ENCODE measurements at regions not wholly inside any gene's neighbourhood (a gene's known extent, or its start where the extent isn't known, plus 50 kb on each side); places are given as distances from the start of the nearest gene placed in this dataset.

DNA sequence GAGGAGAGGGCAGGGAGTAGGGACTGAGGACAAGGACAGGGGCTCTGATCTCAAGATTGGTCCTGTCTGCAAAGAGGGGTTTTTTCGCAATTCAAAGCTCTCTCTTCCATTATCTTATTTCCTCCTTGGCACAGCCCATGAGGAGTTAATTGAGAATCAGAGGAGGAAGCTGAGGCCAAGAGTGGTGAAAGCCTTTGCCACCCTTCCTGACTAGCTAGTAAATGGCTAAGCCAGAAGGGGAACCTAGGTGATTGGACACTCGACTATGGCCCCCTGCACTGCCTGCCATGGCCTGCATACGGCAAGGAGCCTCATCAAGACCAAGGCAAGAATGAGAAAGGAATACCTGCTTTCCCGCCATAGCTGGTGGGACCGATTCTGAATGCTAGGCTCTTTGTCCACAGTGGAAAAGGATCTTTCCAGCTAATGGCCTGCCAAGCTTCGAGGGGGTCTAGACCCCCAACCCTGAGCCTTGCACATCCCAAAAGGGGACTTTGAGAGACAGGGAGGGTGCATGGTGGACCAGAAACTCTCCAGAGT, 237.9 kb downstream of the HAUS1 start:
- Mint-ChIP-seq H3K4me3 (ENCODE audit: unreplicated experiment) (no peak overlapping the region), H3K36me3 (ENCODE audit: insufficient read depth, unreplicated experiment) (no peaks in the 10 kb centered on the region), H3K9me3 (ENCODE audit: unreplicated experiment) (no peaks in the 10 kb centered on the region), H3K27me3 (ENCODE audit: insufficient read depth, unreplicated experiment) (peaks cover 7% of the 10 kb centered on the region), H3K4me1 (ENCODE audit: low read depth, unreplicated experiment) (no peaks in the 10 kb centered on the region), H3K27ac (ENCODE audit: unreplicated experiment) (no peak overlapping the region)
- H3K4me1 ChIP-seq = no peaks in the 10 kb centered on the region
- H3K36me3 ChIP-seq (ENCODE audit: control insufficient read depth, insufficient read depth, low read length) = no peaks in the 10 kb centered on the region
- no peaks in the 10 kb centered on the region for H3K9me3 ChIP-seq
- POLR2A ChIA-PET = no interaction called here
- no peak overlapping the region for H3K4me3 ChIP-seq (ENCODE audit: low read depth, low read length)
- TF ChIP-seq, protein P1, sequence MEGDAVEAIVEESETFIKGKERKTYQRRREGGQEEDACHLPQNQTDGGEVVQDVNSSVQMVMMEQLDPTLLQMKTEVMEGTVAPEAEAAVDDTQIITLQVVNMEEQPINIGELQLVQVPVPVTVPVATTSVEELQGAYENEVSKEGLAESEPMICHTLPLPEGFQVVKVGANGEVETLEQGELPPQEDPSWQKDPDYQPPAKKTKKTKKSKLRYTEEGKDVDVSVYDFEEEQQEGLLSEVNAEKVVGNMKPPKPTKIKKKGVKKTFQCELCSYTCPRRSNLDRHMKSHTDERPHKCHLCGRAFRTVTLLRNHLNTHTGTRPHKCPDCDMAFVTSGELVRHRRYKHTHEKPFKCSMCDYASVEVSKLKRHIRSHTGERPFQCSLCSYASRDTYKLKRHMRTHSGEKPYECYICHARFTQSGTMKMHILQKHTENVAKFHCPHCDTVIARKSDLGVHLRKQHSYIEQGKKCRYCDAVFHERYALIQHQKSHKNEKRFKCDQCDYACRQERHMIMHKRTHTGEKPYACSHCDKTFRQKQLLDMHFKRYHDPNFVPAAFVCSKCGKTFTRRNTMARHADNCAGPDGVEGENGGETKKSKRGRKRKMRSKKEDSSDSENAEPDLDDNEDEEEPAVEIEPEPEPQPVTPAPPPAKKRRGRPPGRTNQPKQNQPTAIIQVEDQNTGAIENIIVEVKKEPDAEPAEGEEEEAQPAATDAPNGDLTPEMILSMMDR (IDR thresholded peaks at IDR 0.05; ENCODE audit: insufficient read depth in 1 of 2, low read depth in 1 of 2, low read length in 1 of 2, severe bottlenecking in 1 of 2, unreplicated experiment in 1 of 2) = no peak
- intact Hi-C loops (cut with micrococcal nuclease; ENCODE audit: unreplicated experiment) = no loop called here
- H3K27me3 ChIP-seq (replicated peaks; ENCODE audit: control insufficient read depth, insufficient read depth, low read length) = no peaks in the 10 kb centered on the region
- BruUV-seq (replicated peaks) = no TSS peak
- CTCF ChIA-PET = no interaction called here
- no peak for DNase-seq

GRCh38 chr18:46343456-46343855, 239.3 kb downstream of the HAUS1 start:
- BruUV-seq (replicated peaks) = no TSS peak
- H3K4me3 ChIP-seq (ENCODE audit: low read depth, low read length) = no peak overlapping the region
- H3K27me3 ChIP-seq (replicated peaks; ENCODE audit: control insufficient read depth, insufficient read depth, low read length) = no peaks in the 10 kb centered on the region
- H3K27ac Mint-ChIP-seq (ENCODE audit: unreplicated experiment) = no peak overlapping the region
- ChIA-PET CTCF (interaction anchor here (0.7 kb wide), 1 partner anchor 1068 kb away, joined by 3 read pairs; no protein-coding TSS in a partner anchor), POLR2A (no interaction called here)
- H3K36me3 ChIP-seq (ENCODE audit: control insufficient read depth, insufficient read depth, low read length) = no peaks in the 10 kb centered on the region
- intact Hi-C loops (cut with micrococcal nuclease; ENCODE audit: unreplicated experiment) = no loop called here
- H3K4me1 Mint-ChIP-seq (ENCODE audit: low read depth, unreplicated experiment) = no peaks in the 10 kb centered on the region
- no peaks in the 10 kb centered on the region for H3K36me3 Mint-ChIP-seq (ENCODE audit: insufficient read depth, unreplicated experiment)
- TF ChIP-seq, protein P1 (IDR thresholded peaks at IDR 0.05; ENCODE audit: insufficient read depth in 1 of 2, low read depth in 1 of 2, low read length in 1 of 2, severe bottlenecking in 1 of 2, unreplicated experiment in 1 of 2) = no peak
- no peak for DNase-seq
- peaks cover 7% of the 10 kb centered on the region for H3K27me3 Mint-ChIP-seq (ENCODE audit: insufficient read depth, unreplicated experiment)
- no peaks in the 10 kb centered on the region for H3K4me1 ChIP-seq
- H3K9me3 ChIP-seq = no peaks in the 10 kb centered on the region
- no peak overlapping the region for H3K4me3 Mint-ChIP-seq (ENCODE audit: unreplicated experiment)
- no peaks in the 10 kb centered on the region for H3K9me3 Mint-ChIP-seq (ENCODE audit: unreplicated experiment)

- H3K27me3 ChIP-seq (replicated peaks; ENCODE audit: control insufficient read depth, insufficient read depth, low read length) = no peaks in the 10 kb centered on the region
- H3K4me3 Mint-ChIP-seq (ENCODE audit: unreplicated experiment) = no peak overlapping the region
- H3K36me3 ChIP-seq (ENCODE audit: control insufficient read depth, insufficient read depth, low read length) = no peaks in the 10 kb centered on the region
- ChIA-PET CTCF (interaction anchor here (0.7 kb wide), 1 partner anchor 1067 kb away, joined by 3 read pairs; no protein-coding TSS in a partner anchor), POLR2A (no interaction called here)
- H3K4me1 Mint-ChIP-seq (ENCODE audit: low read depth, unreplicated experiment) = no peaks in the 10 kb centered on the region
- TF ChIP-seq, protein P1 (IDR thresholded peaks at IDR 0.05; ENCODE audit: insufficient read depth in 1 of 2, low read depth in 1 of 2, low read length in 1 of 2, severe bottlenecking in 1 of 2, unreplicated experiment in 1 of 2) = no peak
- peaks cover 5% of the 10 kb centered on the region for H3K27me3 Mint-ChIP-seq (ENCODE audit: insufficient read depth, unreplicated experiment)
- DNase-seq = no peak
- H3K4me3 ChIP-seq (ENCODE audit: low read depth, low read length) = no peak overlapping the region
- intact Hi-C loops (cut with micrococcal nuclease; ENCODE audit: unreplicated experiment) = no loop called here
- no TSS peak for BruUV-seq (replicated peaks)
- no peaks in the 10 kb centered on the region for H3K36me3 Mint-ChIP-seq (ENCODE audit: insufficient read depth, unreplicated experiment)
- no peaks in the 10 kb centered on the region for H3K9me3 Mint-ChIP-seq (ENCODE audit: unreplicated experiment)
- H3K4me1 ChIP-seq = no peaks in the 10 kb centered on the region
- H3K27ac Mint-ChIP-seq (ENCODE audit: unreplicated experiment) = no peak overlapping the region
- H3K9me3 ChIP-seq = no peaks in the 10 kb centered on the region
These were observed 239.8 kb downstream of the HAUS1 start for GRCh38 chr18:46343931-46344372.

Measured in Caco-2 (cell line).